ENCODE measurements at regions not wholly inside any gene's neighbourhood (a gene's known extent, or its start where the extent isn't known, plus 50 kb on each side); places are given as distances from the start of the nearest gene placed in this dataset.

- no peak for DNase-seq (ENCODE audit: low read depth)
These were observed 156.9 kb downstream of the CAND1 start for GRCh38 chr12:67426067-67426466.

- peak; percentile 24 for DNase-seq (ENCODE audit: low read depth)
These were observed 158.2 kb downstream of the CAND1 start for GRCh38 chr12:67427336-67427735.

GRCh38 chr12:67428431-67428830 is 159.3 kb downstream of the CAND1 start:
- no peak for DNase-seq (ENCODE audit: low read depth)

- DNase-seq (ENCODE audit: low read depth) = no peak
These were observed 161.7 kb downstream of the CAND1 start for GRCh38 chr12:67430708-67431335.

GRCh38 chr12:67431411-67432020 is 162.4 kb downstream of the CAND1 start:
- DNase-seq (ENCODE audit: low read depth) = no peak

GRCh38 chr12:67433385-67434175 is 164.4 kb downstream of the CAND1 start:
- peak; percentile 69 for DNase-seq (ENCODE audit: low read depth)

GRCh38 chr12:67434671-67435370 is 165.7 kb downstream of the CAND1 start:
- peak; percentile 95 for DNase-seq (ENCODE audit: low read depth)

- DNase-seq (ENCODE audit: low read depth) = no peak
These were observed 167.1 kb downstream of the CAND1 start for GRCh38 chr12:67436230-67436629.

GRCh38 chr12:67437011-67437410 is 167.9 kb downstream of the CAND1 start:
- DNase-seq (ENCODE audit: low read depth) = no peak

GRCh38 chr12:67439611-67440010 is 170.5 kb downstream of the CAND1 start:
- no peak for DNase-seq (ENCODE audit: low read depth)

- DNase-seq (ENCODE audit: low read depth) = peak; percentile 63
These were observed 172.7 kb downstream of the CAND1 start for GRCh38 chr12:67441736-67442346.

GRCh38 chr12:67442347-67442841 is 173.2 kb downstream of the CAND1 start:
- DNase-seq (ENCODE audit: low read depth) = no peak

- DNase-seq (ENCODE audit: low read depth) = no peak
These were observed 173.7 kb downstream of the CAND1 start for GRCh38 chr12:67442896-67443295.

GRCh38 chr12:67444542-67444941 is 175.4 kb downstream of the CAND1 start:
- no peak for DNase-seq (ENCODE audit: low read depth)

- DNase-seq (ENCODE audit: low read depth) = no peak
These were observed 177.6 kb downstream of the CAND1 start for GRCh38 chr12:67446716-67447115.

GRCh38 chr12:67447180-67447579 is 178.0 kb downstream of the CAND1 start:
- DNase-seq (ENCODE audit: low read depth) = no peak

- DNase-seq (ENCODE audit: low read depth) = no peak
These were observed 180.5 kb downstream of the CAND1 start for GRCh38 chr12:67449591-67450052.

- DNase-seq (ENCODE audit: low read depth) = no peak
These were observed 181.3 kb downstream of the CAND1 start for GRCh38 chr12:67450441-67450840.

- DNase-seq (ENCODE audit: low read depth) = no peak
These were observed 182.0 kb downstream of the CAND1 start for GRCh38 chr12:67451206-67451605.

- DNase-seq (ENCODE audit: low read depth) = no peak
These were observed 183.1 kb downstream of the CAND1 start for GRCh38 chr12:67452119-67452805.

GRCh38 chr12:67453191-67453590 is 184.0 kb downstream of the CAND1 start:
- no peak for DNase-seq (ENCODE audit: low read depth)
